Keratinocyte (primary cell): ENCODE measurements at regions not wholly inside any gene's neighbourhood (a gene's known extent, or its start where the extent isn't known, plus 50 kb on each side); places are given as distances from the start of the nearest gene placed in this dataset.

Source experiments
- DNase-seq: peaks from one replicate; pipeline ENCODE4 v3.0.0-alpha.2; 2011; ENCODE audit warnings: low read depth, missing footprints, low spot score
- FAIRE-seq: peaks from 2 replicates; lab custom pipeline; 2011; peaks lifted over from hg19 to GRCh38; lab: Jason Lieb, UNC
- H2AFZ ChIP-seq: 2 replicates; pipeline ENCODE4 v1.6.0; 2012; ENCODE audit warnings: low read length, control low read depth, inconsistent platforms; ENCODE audit not compliant: control insufficient read depth
- H3K27ac ChIP-seq: 2 replicates; pipeline ENCODE4 v1.5.1; 2011; ENCODE audit warnings: low read length; ENCODE audit not compliant: control insufficient read depth, insufficient read depth
- H3K27me3 ChIP-seq: 3 replicates; pipeline ENCODE4 v1.6.0; 2011; ENCODE audit warnings: low read length; ENCODE audit not compliant: control insufficient read depth, insufficient read depth; ENCODE audit errors: extremely low read depth
- H3K36me3 ChIP-seq, 2 experiments: 2 replicates in 1 of 2; 3 replicates in 1 of 2; pipeline ENCODE4 v1.5.1; 2011; ENCODE audit warnings: low read length in 2 of 2, mild to moderate bottlenecking in 1 of 2; ENCODE audit not compliant: control insufficient read depth in 2 of 2, insufficient read depth in 2 of 2; ENCODE audit errors: extremely low read depth in 1 of 2
- H3K4me1 ChIP-seq: 3 replicates; pipeline ENCODE4 v1.5.1; 2011; ENCODE audit warnings: low read length; ENCODE audit not compliant: control insufficient read depth, insufficient read depth; ENCODE audit errors: extremely low read depth
- H3K4me2 ChIP-seq: 3 replicates; pipeline ENCODE4 v1.6.0; 2011; ENCODE audit warnings: low read depth, low read length; ENCODE audit not compliant: control insufficient read depth, insufficient read depth; ENCODE audit errors: extremely low read depth
- H3K4me3 ChIP-seq, 3 experiments: fragments of 200-600 bp in 1 of 3; sonication (generic) in 1 of 3; 2 replicates in 2 of 3; 3 replicates in 1 of 3; pipeline ENCODE4 v1.5.1; 2011 to 2016; ENCODE audit warnings: low read length in 3 of 3, mild to moderate bottlenecking in 3 of 3, control low read depth in 2 of 3, inconsistent platforms in 1 of 3, low read depth in 1 of 3, mixed read lengths in 1 of 3, mixed run types in 1 of 3, moderate library complexity in 1 of 3; ENCODE audit not compliant: control insufficient read depth in 2 of 3, insufficient read depth in 2 of 3; ENCODE audit errors: extremely low read depth in 1 of 3
- H3K79me2 ChIP-seq: 2 replicates; pipeline ENCODE4 v1.6.0; 2012; ENCODE audit warnings: low read length; ENCODE audit not compliant: control insufficient read depth, insufficient read depth
- H3K9ac ChIP-seq: 3 replicates; pipeline ENCODE4 v1.6.0; 2011; ENCODE audit warnings: low read length; ENCODE audit not compliant: control insufficient read depth, insufficient read depth; ENCODE audit errors: extremely low read depth
- H3K9me1 ChIP-seq: 3 replicates; pipeline ENCODE4 v1.6.0; 2011; ENCODE audit warnings: low read length; ENCODE audit not compliant: control insufficient read depth, insufficient read depth; ENCODE audit errors: extremely low read depth
- H3K9me3 ChIP-seq: 2 replicates; pipeline ENCODE4 v1.5.1; 2012; ENCODE audit warnings: low read depth, low read length; ENCODE audit not compliant: control insufficient read depth
- H4K20me1 ChIP-seq: 3 replicates; pipeline ENCODE4 v1.6.0; 2011; ENCODE audit warnings: low read length; ENCODE audit not compliant: control insufficient read depth, insufficient read depth; ENCODE audit errors: extremely low read depth
- EZH2 ChIP-seq: IDR thresholded peaks from one replicate; pipeline ENCODE4 v1.6.1; 2012; ENCODE audit warnings: inconsistent platforms, mild to moderate bottlenecking, low read length, moderate library complexity
- dilution Hi-C: fragments of 300-500 bp; cut with MboI; formaldehyde crosslinking; loops from one replicate; pipeline ENCODE4 v1.7.0; 2020; ENCODE audit warnings: low sequenced_read_pairs; ENCODE audit not compliant: extremely low pct_ligation_motif_present
- TF ChIP-seq, protein P1 (sequence below), 3 experiments: IDR thresholded peaks in 1 of 3; conservative IDR thresholded peaks in 1 of 3; optimal IDR thresholded peaks in 1 of 3; 2 replicates in 2 of 3; 3 replicates in 1 of 3; pipeline versions ENCODE3 to v1.5.1; 2011; ENCODE audit warnings: low read length in 3 of 3, mild to moderate bottlenecking in 3 of 3, moderate library complexity in 2 of 3, control low read depth in 1 of 3, inconsistent platforms in 1 of 3; ENCODE audit not compliant: insufficient read depth in 2 of 3; ENCODE audit errors: extremely low read depth in 1 of 3

DNA sequence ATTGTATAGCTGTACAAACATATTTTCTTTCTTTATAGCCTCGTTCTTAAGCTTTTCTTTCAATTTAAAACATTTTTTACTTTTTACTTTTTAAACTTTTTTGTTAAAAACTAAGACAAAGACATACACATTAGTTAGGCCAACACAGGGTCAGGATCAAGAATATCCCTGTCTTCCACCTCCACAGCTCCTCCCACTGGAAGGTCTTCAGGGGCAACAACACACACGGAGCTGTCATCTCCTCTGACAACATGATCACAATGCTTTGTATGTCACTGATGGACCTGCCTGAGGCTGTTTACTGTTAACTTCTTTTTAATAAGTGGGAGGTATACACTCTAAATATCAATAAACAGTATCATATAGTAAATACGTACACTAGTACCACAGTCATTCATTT lies 191.3 kb downstream of the SYT10 start:
- no peak for FAIRE-seq
- no peak for DNase-seq
- Histone ChIP-seq H3K36me3 (no peaks in the 10 kb centered on the region), H4K20me1 (no peaks in the 10 kb centered on the region), H3K4me2 (no peak overlapping the region), H3K9me1 (no peaks in the 10 kb centered on the region), H3K4me3 (no peak overlapping the region), H3K9me3 (no peaks in the 10 kb centered on the region), H2AFZ (no peak overlapping the region), H3K27me3 (no peaks in the 10 kb centered on the region), H3K9ac (no peak overlapping the region), H3K79me2 (no peaks in the 10 kb centered on the region), H3K4me1 (no peaks in the 10 kb centered on the region), H3K27ac (no peak overlapping the region)
- TF ChIP-seq, protein P1, sequence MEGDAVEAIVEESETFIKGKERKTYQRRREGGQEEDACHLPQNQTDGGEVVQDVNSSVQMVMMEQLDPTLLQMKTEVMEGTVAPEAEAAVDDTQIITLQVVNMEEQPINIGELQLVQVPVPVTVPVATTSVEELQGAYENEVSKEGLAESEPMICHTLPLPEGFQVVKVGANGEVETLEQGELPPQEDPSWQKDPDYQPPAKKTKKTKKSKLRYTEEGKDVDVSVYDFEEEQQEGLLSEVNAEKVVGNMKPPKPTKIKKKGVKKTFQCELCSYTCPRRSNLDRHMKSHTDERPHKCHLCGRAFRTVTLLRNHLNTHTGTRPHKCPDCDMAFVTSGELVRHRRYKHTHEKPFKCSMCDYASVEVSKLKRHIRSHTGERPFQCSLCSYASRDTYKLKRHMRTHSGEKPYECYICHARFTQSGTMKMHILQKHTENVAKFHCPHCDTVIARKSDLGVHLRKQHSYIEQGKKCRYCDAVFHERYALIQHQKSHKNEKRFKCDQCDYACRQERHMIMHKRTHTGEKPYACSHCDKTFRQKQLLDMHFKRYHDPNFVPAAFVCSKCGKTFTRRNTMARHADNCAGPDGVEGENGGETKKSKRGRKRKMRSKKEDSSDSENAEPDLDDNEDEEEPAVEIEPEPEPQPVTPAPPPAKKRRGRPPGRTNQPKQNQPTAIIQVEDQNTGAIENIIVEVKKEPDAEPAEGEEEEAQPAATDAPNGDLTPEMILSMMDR (optimal IDR thresholded peaks at IDR 0.05 in 1 of 3, IDR thresholded peaks at IDR 0.05 in 1 of 3, conservative IDR thresholded peaks at IDR 0.05 in 1 of 3; ENCODE audit: extremely low read depth in 1 of 3, insufficient read depth in 2 of 3, low read length in 3 of 3), result no peak
- TF ChIP-seq EZH2, result no peak
- dilution Hi-C loops, result no loop called here

DNA sequence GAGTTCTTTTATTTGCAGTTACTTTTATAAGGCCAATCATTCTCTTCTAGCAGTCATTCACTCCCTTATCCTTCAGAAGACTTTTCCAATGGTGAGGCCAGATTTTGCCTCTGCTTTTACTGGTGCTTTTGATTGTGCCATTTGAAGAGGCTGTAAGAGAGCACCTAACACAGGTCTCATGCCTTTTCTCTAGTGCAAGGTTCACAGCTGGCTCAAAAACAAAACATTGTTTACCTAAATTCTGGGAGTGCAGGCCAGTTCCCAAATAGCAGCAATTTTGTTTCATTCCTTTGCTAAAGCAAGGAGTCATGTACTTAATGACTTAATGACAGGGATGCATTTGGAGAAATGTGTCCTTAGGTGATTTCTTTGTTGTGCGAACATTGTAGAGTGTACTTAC lies 192.0 kb downstream of the SYT10 start:
- Histone ChIP-seq H3K4me3 (no peak overlapping the region), H4K20me1 (no peaks in the 10 kb centered on the region), H3K36me3 (no peaks in the 10 kb centered on the region), H3K4me1 (no peaks in the 10 kb centered on the region), H3K9me1 (no peaks in the 10 kb centered on the region), H2AFZ (no peak overlapping the region), H3K79me2 (no peaks in the 10 kb centered on the region), H3K27me3 (no peaks in the 10 kb centered on the region), H3K4me2 (no peak overlapping the region), H3K9me3 (no peaks in the 10 kb centered on the region), H3K9ac (no peak overlapping the region), H3K27ac (no peak overlapping the region)
- dilution Hi-C loops, result no loop called here
- no peak for DNase-seq
- FAIRE-seq, result no peak
- TF ChIP-seq, protein P1 (optimal IDR thresholded peaks at IDR 0.05 in 1 of 3, IDR thresholded peaks at IDR 0.05 in 1 of 3, conservative IDR thresholded peaks at IDR 0.05 in 1 of 3; ENCODE audit: extremely low read depth in 1 of 3, insufficient read depth in 2 of 3, low read length in 3 of 3), result no peak
- no peak for TF ChIP-seq EZH2
